ENCODE measurements at regions not wholly inside any gene's neighbourhood (a gene's known extent, or its start where the extent isn't known, plus 50 kb on each side); places are given as distances from the start of the nearest gene placed in this dataset.

GRCh38 chr3:156029208-156029607 lies 91.2 kb upstream of the KCNAB1 start:
- Histone ChIP-seq H3K27ac (no peak overlapping the region), H3K27me3 (no peaks in the 10 kb centered on the region), H3K9me3 (no peaks in the 10 kb centered on the region), H3K36me3 (no peaks in the 10 kb centered on the region), H3K4me3 (no peak overlapping the region), H3K4me1 (peaks cover 0 to 3% (median 0%) of the 10 kb centered on the region in 9 donors)
- ATAC-seq (no peak), DNase-seq (no peak)
- intact Hi-C loops (cut with DNase I), result no loop called here
- 74 to 81% methylated on average over 4 of the region's 4 CpGs for WGBS, 2 donors
- no peak for TF ChIP-seq CTCF (IDR thresholded peaks at IDR 0.05)

DNA sequence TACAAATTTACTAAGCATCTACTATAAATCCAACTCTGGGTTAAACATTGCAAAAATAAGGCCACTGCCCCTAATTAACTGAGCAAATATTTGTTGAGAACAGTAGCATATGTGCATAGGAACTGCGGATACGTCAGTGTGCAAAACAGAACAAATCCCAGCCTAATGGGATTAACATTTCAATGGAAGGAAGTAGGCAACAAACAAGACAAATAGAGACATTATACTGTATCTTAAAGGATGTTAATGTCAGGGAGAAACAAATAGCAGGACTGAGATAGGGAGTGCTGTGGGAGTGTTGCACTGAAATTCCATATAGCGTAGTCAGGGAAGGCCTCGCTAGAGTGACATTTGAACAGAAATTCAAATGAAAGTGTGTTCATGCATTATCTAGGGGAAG lies 89.7 kb upstream of the KCNAB1 start:
- H3K9me3 ChIP-seq, result no peaks in the 10 kb centered on the region
- no peak overlapping the region for H3K27ac ChIP-seq
- WGBS, 2 donors, result 79 to 83% methylated on average over 4 of the region's 4 CpGs
- H3K4me3 ChIP-seq, result no peak overlapping the region
- DNase-seq, result no peak
- no peaks in the 10 kb centered on the region for H3K4me1 ChIP-seq
- intact Hi-C loops (cut with DNase I), result no loop called here
- no peak for ATAC-seq
- no peak for TF ChIP-seq CTCF (IDR thresholded peaks at IDR 0.05)
- no peaks in the 10 kb centered on the region for H3K36me3 ChIP-seq
- no peaks in the 10 kb centered on the region for H3K27me3 ChIP-seq

DNA sequence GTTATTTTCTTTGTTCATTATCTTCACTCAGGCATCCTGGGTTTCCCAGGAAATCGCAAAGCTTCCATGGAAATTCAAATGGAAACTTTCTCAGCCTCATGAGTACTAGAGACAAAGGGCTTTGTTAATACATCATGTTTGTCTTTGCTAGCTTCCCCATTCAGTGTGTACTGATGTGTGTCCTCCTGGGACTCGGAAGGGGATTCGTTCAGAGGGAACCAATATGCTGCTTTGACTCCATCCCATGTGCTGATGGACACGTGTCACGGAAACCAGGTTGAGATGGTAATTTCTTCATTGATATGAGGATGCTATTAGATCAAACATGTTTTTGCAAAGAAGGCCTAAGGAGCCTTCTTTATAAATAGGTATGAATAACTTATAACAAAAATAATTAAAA lies 87.0 kb upstream of the KCNAB1 start:
- intact Hi-C loops (cut with DNase I), result no loop called here
- H3K9me3 ChIP-seq, result no peaks in the 10 kb centered on the region
- no peaks in the 10 kb centered on the region for H3K36me3 ChIP-seq
- no peaks in the 10 kb centered on the region for H3K27me3 ChIP-seq
- H3K4me1 ChIP-seq, result no peaks in the 10 kb centered on the region
- no peak overlapping the region for H3K4me3 ChIP-seq
- no peak for ATAC-seq
- DNase-seq, result no peak
- WGBS, 2 donors, result 81 to 84% methylated on average over 5 of the region's 5 CpGs
- no peak overlapping the region for H3K27ac ChIP-seq
- TF ChIP-seq CTCF (IDR thresholded peaks at IDR 0.05), result no peak

GRCh38 chr3:156035158-156035557 lies 85.2 kb upstream of the KCNAB1 start:
- no peak overlapping the region for H3K27ac ChIP-seq
- DNase-seq (no peak), ATAC-seq (no peak)
- peaks cover 0 to 6% (median 0%) of the 10 kb centered on the region in 9 donors for H3K4me1 ChIP-seq
- intact Hi-C loops (cut with DNase I), result no loop called here
- 68 to 94% methylated on average over 1 of the region's 1 CpG for WGBS, 2 donors
- no peaks in the 10 kb centered on the region for H3K36me3 ChIP-seq
- no peak for TF ChIP-seq CTCF (IDR thresholded peaks at IDR 0.05)
- no peak overlapping the region for H3K4me3 ChIP-seq
- no peaks in the 10 kb centered on the region for H3K9me3 ChIP-seq
- no peaks in the 10 kb centered on the region for H3K27me3 ChIP-seq
